K562 (cell line): ENCODE measurements at regions not wholly inside any gene's neighbourhood (a gene's known extent, or its start where the extent isn't known, plus 50 kb on each side); places are given as distances from the start of the nearest gene placed in this dataset.

Experiments
- ATAC-seq: fragments of 200-7000 bp; cut with Tn5 transposase; 3 replicates; pipeline ENCODE4 v1.9.1; 2020; ENCODE audit warnings: moderate library complexity
- BruUV-seq: library from RNA; stranded (reverse); fragments of 400-500 nt; replicated peaks from 2 replicates; lab custom pipeline; 2021; lab: Mats Ljungman, UMichigan
- CTCF ChIA-PET: fragments of 300-600 bp; formaldehyde crosslinking; extraction: SDS; loops from one replicate; lab custom pipeline; 2021; ENCODE audit warnings: low intra/inter-chr PET ratio; lab: Yijun Ruan, JAX
- POLR2A ChIA-PET: fragments of 300-600, 350-650 bp; sonication (Branson Sonifier 250); formaldehyde crosslinking; extraction: SDS; loops from one replicate; lab custom pipeline; 2021; ENCODE audit warnings: antibody characterized with exemption, inconsistent platforms; lab: Yijun Ruan, JAX
- DNase-seq, 4 experiments: peaks; one replicate each; pipeline versions ENCODE4 v3.0.0 to v3.0.0-alpha.2; 2011 to 2018; ENCODE audit warnings: low spot score in 3 of 4, mixed read lengths in 3 of 4; ENCODE audit errors: extremely low read depth in 1 of 4
- FAIRE-seq: peaks from 2 replicates; lab custom pipeline; 2011; peaks lifted over from hg19 to GRCh38; lab: Jason Lieb, UNC
- H2AFZ ChIP-seq: 2 replicates; pipeline ENCODE4 v1.6.0; 2011; ENCODE audit warnings: low read depth, low read length, control low read depth, inconsistent platforms
- H3K27ac ChIP-seq: fragments of 200-600 bp; 3 replicates; pipeline ENCODE4 v1.8.0; 2011; ENCODE audit warnings: low read depth, mild to moderate bottlenecking, control low read depth, inconsistent platforms, low read length, moderate library complexity, mixed read lengths; ENCODE audit errors: extremely low read depth
- H3K27me3 ChIP-seq, 2 experiments: fragments of 300-600 bp in 1 of 2; 2 replicates in 1 of 2; 3 replicates in 1 of 2; pipeline versions ENCODE4 v1.6.0 to v1.8.0; 2011; ENCODE audit warnings: inconsistent platforms in 2 of 2, low read length in 2 of 2, mild to moderate bottlenecking in 1 of 2, mixed read lengths in 1 of 2, moderate library complexity in 1 of 2; ENCODE audit not compliant: control insufficient read depth in 2 of 2, insufficient read depth in 2 of 2
- H3K36me3 ChIP-seq: fragments of 300-600 bp; 3 replicates; pipeline ENCODE4 v1.8.0; 2011; ENCODE audit warnings: mild to moderate bottlenecking, low read length, inconsistent platforms; ENCODE audit not compliant: control insufficient read depth, insufficient read depth
- H3K4me1 ChIP-seq, 2 experiments: fragments of 200-600 bp in 1 of 2; replicated peaks in 1 of 2; 2 replicates in 1 of 2; 3 replicates in 1 of 2; pipeline versions ENCODE4 v1.5.1 to v1.8.0; 2011; ENCODE audit warnings: inconsistent platforms in 2 of 2, low read length in 2 of 2, mild to moderate bottlenecking in 1 of 2, mixed read lengths in 1 of 2, moderate library complexity in 1 of 2; ENCODE audit not compliant: control insufficient read depth in 2 of 2, insufficient read depth in 2 of 2
- H3K4me2 ChIP-seq: 2 replicates; pipeline ENCODE4 v1.6.1; 2011; ENCODE audit warnings: low read length, control low read depth, inconsistent platforms, mixed read lengths; ENCODE audit not compliant: insufficient read depth
- H3K4me3 ChIP-seq: fragments of 200-600 bp; sonication (generic), shearing (Covaris generic); 2 replicates; pipeline ENCODE4 v1.5.1; 2016; ENCODE audit warnings: control low read depth, inconsistent platforms
- H3K79me2 ChIP-seq: fragments of 200-600 bp; 3 replicates; pipeline ENCODE4 v1.8.0; 2011; ENCODE audit warnings: low read length, inconsistent platforms; ENCODE audit not compliant: control insufficient read depth, insufficient read depth
- H3K9ac ChIP-seq, 2 experiments: 2 replicates each; pipeline versions ENCODE4 v1.6.0 to v1.6.1; 2011; ENCODE audit warnings: low read depth in 2 of 2, low read length in 2 of 2, control low read depth in 1 of 2, inconsistent platforms in 1 of 2, mild to moderate bottlenecking in 1 of 2, mixed read lengths in 1 of 2; ENCODE audit not compliant: insufficient read depth in 1 of 2
- H3K9me1 ChIP-seq: one replicate; pipeline ENCODE4 v1.6.0; 2011; ENCODE audit warnings: inconsistent platforms, mild to moderate bottlenecking, low read length, moderate library complexity; ENCODE audit not compliant: control insufficient read depth, insufficient read depth
- H3K9me3 ChIP-seq: replicated peaks from 2 replicates; pipeline ENCODE4 v1.5.1; 2011; ENCODE audit warnings: low read depth, low read length, inconsistent platforms; ENCODE audit not compliant: control insufficient read depth, insufficient read depth
- H4K20me1 ChIP-seq: replicated peaks from 2 replicates; pipeline ENCODE4 v1.6.1; 2011; ENCODE audit warnings: low read length, inconsistent platforms, mixed read lengths; ENCODE audit not compliant: control insufficient read depth, insufficient read depth
- CHCHD3 ChIP-seq: fragments of 250-450 bp; sonication (Bioruptor Pico); IDR thresholded peaks from 2 replicates; pipeline ENCODE4 v2.1.2; 2022; ENCODE audit warnings: mild to moderate bottlenecking
- GTF2F1 ChIP-seq: IDR thresholded peaks from 2 replicates; pipeline ENCODE4 v1.6.1; 2011; ENCODE audit warnings: low read depth, low read length, improper control_type of control experiment
- HLTF ChIP-seq: fragments of 450-650 bp; IDR thresholded peaks from 2 replicates; pipeline ENCODE4 v1.6.1; 2016
- IFI16 ChIP-seq: fragments of 250-450 bp; sonication (Bioruptor Pico); IDR thresholded peaks from 2 replicates; pipeline ENCODE4 v2.1.2; 2022; ENCODE audit warnings: mild to moderate bottlenecking, inconsistent platforms
- KAT7 ChIP-seq: sonication (generic); formaldehyde crosslinking; IDR thresholded peaks from 2 replicates; pipeline ENCODE4 v1.8.0; 2022; ENCODE audit warnings: missing genetic modification reagents, mild to moderate bottlenecking, borderline replicate concordance
- MYBL2 ChIP-seq, 2 experiments: fragments of 450-650 bp in 1 of 2; sonication (generic) in 1 of 2; formaldehyde crosslinking in 1 of 2; IDR thresholded peaks; 2 replicates each; pipeline versions ENCODE4 v1.6.1 to v1.8.1; 2017 to 2022; ENCODE audit warnings: borderline replicate concordance in 1 of 2, inconsistent platforms in 1 of 2, low read depth in 1 of 2, mild to moderate bottlenecking in 1 of 2, missing genetic modification reagents in 1 of 2, moderate library complexity in 1 of 2
- NR2F6 ChIP-seq: fragments of 450-650 bp; formaldehyde crosslinking; IDR thresholded peaks from 2 replicates; pipeline ENCODE4 v1.4.0; 2020; ENCODE audit warnings: mild to moderate bottlenecking
- RBM17 ChIP-seq: fragments of 200-400 bp; formaldehyde crosslinking; IDR thresholded peaks from 2 replicates; pipeline ENCODE4 v1.6.1; 2017; ENCODE audit warnings: low read depth, mild to moderate bottlenecking, low read length, borderline replicate concordance
- TCF3 ChIP-seq: sonication (generic); formaldehyde crosslinking; IDR thresholded peaks from 2 replicates; pipeline ENCODE4 v1.4.0; 2020; ENCODE audit warnings: mild to moderate bottlenecking, missing genetic modification reagents
- ZNF79 ChIP-seq: fragments of 250-450 bp; sonication (Bioruptor Pico); IDR thresholded peaks from 2 replicates; pipeline ENCODE4 v1.4.0; 2020; ENCODE audit warnings: low read depth, mild to moderate bottlenecking, moderate library complexity
- WGBS: fragments of 100-300 bp; shearing (Covaris generic); methylation state at CpG from one replicate; pipeline ENCODE4 v1.1.6; 2016; ENCODE audit warnings: low coverage, mixed read lengths; ENCODE audit not compliant: insufficient coverage; ENCODE audit errors: missing lambda C conversion rate; 5-methylcytosine and 5-hydroxymethylcytosine counted together
- in situ Hi-C: fragments of 300-500 bp; cut with MboI; formaldehyde crosslinking; loops from 4 replicates; pipeline ENCODE4 v1.15.0; 2018; ENCODE audit warnings: inconsistent platforms, mixed read lengths
- intact Hi-C: fragments of 100-400 bp; cut with micrococcal nuclease; formaldehyde crosslinking; loops from 2 replicates; pipeline ENCODE4 v1.14.2; 2022

GRCh38 chr10:36073796-36074345 is 431.8 kb upstream of the FZD8 start:
- Histone ChIP-seq H3K9me3 (no peaks in the 10 kb centered on the region), H3K9me1 (no peaks in the 10 kb centered on the region), H3K4me3 (no peak overlapping the region), H4K20me1 (no peaks in the 10 kb centered on the region), H3K4me2 (no peak overlapping the region), H3K79me2 (no peaks in the 10 kb centered on the region)
- POLR2A ChIA-PET, result no interaction called here
- ATAC-seq (no peak), DNase-seq (no peak)
- no peak for TF ChIP-seq HLTF
- no peak for TF ChIP-seq IFI16
- no peak for TF ChIP-seq RBM17
- no peak for TF ChIP-seq NR2F6 (CRISPR knock-in tag)
- TF ChIP-seq ZNF79, result no peak
- TF ChIP-seq CHCHD3, result no peak
- no peak for TF ChIP-seq GTF2F1
- TF ChIP-seq KAT7 (CRISPR knock-in tag), result no peak
- TF ChIP-seq MYBL2 (IDR thresholded peaks at IDR 0.05; ENCODE audit: low read depth), result no peak
- TF ChIP-seq MYBL2 (CRISPR knock-in tag; IDR thresholded peaks at IDR 0.05; ENCODE audit: borderline replicate concordance), result no peak
- TF ChIP-seq TCF3, result no peak
- TF ChIP-seq, all 486 proteins: peak for 0
- in situ Hi-C loops, result no loop called here
- no TSS peak for BruUV-seq
- Histone ChIP-seq H3K36me3 (no peaks in the 10 kb centered on the region), H3K4me1 (no peaks in the 10 kb centered on the region), H3K27ac (no peak overlapping the region), H3K9ac (no peak overlapping the region), H2AFZ (no peak overlapping the region), H3K27me3 (no peaks in the 10 kb centered on the region)
- CTCF ChIA-PET, result no interaction called here
- intact Hi-C loops, result no loop called here
- no peak for FAIRE-seq
- WGBS, result 0% methylated on average over 2 of the region's 2 CpGs
